Epithelial cell of esophagus (primary cell): ENCODE measurements at regions not wholly inside any gene's neighbourhood (a gene's known extent, or its start where the extent isn't known, plus 50 kb on each side); places are given as distances from the start of the nearest gene placed in this dataset.
"Not testable (repeated sequence)": the region's sequence is repeated elsewhere in the genome, so short reads cannot be mapped to it uniquely, and the experiment has no call there.

ENCODE experiments used
- DNase-seq: peaks from one replicate; pipeline ENCODE4 v3.0.0; 2010; ENCODE audit warnings: low read depth
- H3K4me3 ChIP-seq: 2 replicates; pipeline ENCODE4 v1.5.1; 2011; ENCODE audit warnings: mild to moderate bottlenecking, low read length, control low read depth
- TF ChIP-seq, protein P1 (sequence below): IDR thresholded peaks from 2 replicates; pipeline ENCODE4 v1.5.1; 2011; ENCODE audit warnings: low read depth, mild to moderate bottlenecking, low read length, control low read depth, inconsistent platforms; ENCODE audit not compliant: insufficient read depth; ENCODE audit errors: missing control alignments

DNA sequence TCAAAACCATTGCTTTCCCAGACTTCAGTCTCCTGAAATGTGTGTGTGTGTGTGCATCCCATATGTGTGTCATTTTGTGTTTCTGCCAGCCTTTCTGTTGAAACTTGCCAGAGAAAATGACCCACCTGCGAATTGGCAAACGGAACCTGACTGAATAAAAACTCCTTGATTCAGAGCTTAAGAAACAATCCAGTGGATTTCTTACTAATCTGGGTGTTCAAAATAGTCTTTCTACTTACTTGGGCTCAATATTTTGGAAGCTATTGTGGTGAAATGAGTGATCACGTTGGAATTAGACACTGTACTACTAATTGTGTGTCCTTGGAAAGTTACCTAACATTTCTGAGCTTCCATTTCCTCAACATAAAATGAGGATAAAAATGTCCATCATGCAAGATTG, 138.9 kb upstream of the ERG start:
- peak; percentile 71 for DNase-seq
- TF ChIP-seq, protein P1, sequence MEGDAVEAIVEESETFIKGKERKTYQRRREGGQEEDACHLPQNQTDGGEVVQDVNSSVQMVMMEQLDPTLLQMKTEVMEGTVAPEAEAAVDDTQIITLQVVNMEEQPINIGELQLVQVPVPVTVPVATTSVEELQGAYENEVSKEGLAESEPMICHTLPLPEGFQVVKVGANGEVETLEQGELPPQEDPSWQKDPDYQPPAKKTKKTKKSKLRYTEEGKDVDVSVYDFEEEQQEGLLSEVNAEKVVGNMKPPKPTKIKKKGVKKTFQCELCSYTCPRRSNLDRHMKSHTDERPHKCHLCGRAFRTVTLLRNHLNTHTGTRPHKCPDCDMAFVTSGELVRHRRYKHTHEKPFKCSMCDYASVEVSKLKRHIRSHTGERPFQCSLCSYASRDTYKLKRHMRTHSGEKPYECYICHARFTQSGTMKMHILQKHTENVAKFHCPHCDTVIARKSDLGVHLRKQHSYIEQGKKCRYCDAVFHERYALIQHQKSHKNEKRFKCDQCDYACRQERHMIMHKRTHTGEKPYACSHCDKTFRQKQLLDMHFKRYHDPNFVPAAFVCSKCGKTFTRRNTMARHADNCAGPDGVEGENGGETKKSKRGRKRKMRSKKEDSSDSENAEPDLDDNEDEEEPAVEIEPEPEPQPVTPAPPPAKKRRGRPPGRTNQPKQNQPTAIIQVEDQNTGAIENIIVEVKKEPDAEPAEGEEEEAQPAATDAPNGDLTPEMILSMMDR: no peak
- no peak overlapping the region for H3K4me3 ChIP-seq

DNA sequence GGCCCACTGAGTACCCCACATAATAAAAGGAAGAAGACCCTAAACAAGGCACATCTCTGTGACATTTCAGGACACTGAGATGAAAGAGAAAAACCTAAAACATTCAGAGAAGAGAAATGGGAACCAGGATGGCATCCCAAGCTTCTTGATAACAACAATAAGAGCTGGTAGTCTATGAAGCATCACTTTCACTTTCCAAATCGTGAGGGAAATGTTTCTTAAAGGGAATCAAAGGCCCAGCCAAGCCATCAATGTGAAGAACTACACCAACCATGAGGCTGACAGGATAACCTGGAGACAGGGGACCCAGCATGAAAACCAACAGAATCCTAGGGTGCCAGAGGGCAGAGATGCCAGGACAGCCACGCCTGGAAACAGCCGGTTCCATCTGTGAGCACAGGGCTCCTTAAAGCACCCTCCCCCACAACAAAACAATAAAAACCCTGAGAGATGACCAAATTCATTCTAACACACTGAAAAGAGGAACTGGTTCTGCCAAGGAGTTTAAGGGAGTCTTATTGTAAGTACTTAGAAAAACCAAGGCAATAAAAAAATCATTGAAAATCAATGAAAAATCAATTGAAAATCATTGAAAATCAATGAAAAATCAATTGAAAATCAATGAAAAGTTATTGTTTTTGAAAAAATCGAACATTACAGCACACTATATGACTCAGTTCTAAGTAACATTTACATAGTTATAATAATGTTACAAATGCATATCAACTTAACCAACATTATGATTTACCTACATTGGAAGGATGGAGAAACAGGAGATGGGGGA, 141.5 kb upstream of the ERG start:
- H3K4me3 ChIP-seq: no peak overlapping the region
- no peak for DNase-seq
- TF ChIP-seq, protein P1: no peak

DNA sequence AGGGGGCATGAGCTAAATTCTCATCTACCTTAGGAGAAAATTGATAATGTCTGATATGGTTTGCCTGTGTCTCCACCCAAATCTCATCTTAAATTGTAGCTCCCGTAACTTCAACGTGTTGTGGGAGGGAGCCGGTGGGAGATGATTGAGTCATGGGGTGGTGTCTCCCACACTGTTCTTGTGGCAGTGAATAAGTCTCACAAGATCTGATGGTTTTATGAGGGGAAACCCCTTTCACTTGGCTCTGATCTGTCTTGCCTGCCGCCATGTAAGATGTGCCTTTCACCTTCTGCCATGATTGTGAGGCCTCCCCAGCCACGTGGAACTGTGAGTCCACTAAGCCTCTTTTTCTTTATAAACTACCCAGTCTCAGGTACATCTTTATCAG, 142.1 kb upstream of the ERG start:
- DNase-seq, H3K4me3 ChIP-seq: not testable (repeated sequence)

DNA sequence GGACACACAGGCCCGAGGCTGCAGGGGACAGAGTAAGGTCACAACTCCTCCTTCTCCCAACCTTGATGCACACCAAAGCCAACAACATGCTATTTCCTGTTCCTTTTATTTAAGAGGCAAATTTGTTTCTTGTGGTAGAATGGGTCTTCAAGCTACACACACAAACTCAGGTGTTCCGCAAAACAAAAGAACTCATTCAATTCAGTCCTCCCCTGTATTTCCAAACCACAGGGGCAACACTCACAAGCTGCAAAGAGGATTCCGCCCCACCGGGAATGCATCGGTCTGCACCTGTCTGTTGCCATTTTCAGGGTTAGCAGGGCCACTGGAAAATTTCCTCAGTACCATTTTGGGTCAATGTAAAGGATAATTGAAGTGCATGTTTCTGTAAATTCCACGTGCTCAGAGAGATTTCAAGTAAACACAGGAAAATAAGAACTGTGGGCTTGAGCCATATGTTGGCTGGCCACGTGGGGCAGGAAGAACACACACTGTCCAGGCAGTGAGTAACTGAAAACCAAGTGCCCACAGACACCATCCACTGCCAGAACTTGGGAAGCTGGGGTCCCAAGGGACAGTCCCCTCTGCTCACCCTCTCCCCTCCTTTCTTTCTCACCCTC, 145.2 kb upstream of the ERG start:
- TF ChIP-seq, protein P1: no peak
- H3K4me3 ChIP-seq: no peak overlapping the region
- no peak for DNase-seq

DNA sequence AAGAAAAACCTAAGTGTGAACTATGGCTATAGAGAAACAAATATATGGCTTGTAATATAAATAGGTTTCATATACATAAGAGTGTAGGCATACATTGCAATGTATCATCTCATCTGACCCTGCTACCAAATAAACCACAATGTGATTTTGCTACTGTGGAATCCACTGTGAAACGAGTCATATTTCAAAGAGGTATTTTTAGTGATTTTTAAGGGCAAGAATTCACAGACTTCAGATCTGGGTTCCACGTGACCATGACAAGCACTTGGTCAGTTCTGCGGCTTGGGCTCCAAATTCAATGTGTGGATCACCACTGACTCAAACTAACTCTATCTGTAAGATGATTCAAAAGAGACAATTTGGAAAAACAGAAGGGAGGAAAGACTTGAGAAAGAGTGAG, 147.0 kb upstream of the ERG start:
- TF ChIP-seq, protein P1: no peak
- peak; percentile 92 for DNase-seq

DNA sequence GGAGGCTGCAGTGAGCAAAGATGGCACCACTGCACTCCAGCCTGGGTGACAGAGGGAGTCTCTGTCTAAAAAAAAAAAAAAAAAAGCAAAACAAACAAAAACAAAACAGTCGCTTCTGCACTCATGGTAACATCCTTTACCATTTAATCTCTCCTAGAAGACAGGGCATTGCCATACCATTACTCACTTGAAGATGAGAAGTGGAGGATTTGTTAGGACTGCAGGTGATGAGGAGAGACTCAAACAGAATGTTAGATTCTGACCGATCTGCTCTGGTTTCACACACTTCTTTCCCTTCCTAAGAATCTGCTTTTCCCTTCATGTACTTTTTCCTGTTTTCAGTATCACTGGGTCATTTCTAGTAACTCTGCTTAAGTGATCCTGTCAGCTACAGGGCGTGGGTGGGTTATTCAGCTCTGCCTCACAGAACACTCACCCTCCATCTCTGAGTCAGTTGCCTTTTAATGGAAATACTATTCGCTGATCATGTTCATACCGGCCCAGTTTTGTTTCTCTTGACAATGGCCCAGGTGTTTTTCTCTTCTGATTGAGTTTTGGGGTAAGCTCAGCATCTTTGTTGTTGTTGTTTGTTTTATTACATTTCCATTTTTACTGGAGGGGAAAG, 148.0 kb upstream of the ERG start:
- TF ChIP-seq, protein P1: no peak
- DNase-seq: peak; percentile 99
- H3K4me3 ChIP-seq: no peak overlapping the region

More for the DNA sequence above, 147.0 kb upstream of the ERG start:
- H3K4me3 ChIP-seq: no peak overlapping the region

DNA sequence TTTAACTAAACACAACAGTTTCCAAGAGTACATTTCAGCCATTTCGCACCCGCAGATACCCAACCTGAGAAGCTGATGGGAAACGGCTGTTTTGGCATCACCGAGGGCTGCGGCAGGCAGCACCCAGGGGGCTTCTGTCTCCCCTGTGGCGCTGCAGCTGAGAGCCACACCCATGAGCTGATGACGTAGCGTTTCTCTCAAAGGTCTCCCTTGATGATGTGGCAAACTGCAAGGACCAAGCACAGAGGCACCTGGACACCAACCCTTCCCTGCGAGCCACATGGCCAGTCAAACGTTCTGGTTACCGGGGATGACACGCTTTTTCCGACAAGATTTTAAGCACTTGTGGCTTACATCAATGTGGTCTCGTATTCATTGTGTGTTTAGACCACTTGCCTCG, 150.8 kb upstream of the ERG start:
- TF ChIP-seq, protein P1: no peak
- DNase-seq: no peak
- no peak overlapping the region for H3K4me3 ChIP-seq
